Inflammatory macrophage treated with lipopolysaccharide for 4 hours (primary cell): ENCODE measurements at regions not wholly inside any gene's neighbourhood (a gene's known extent, or its start where the extent isn't known, plus 50 kb on each side); places are given as distances from the start of the nearest gene placed in this dataset.

ENCODE experiments used
- DNase-seq: peaks from one replicate; pipeline ENCODE4 v3.0.0-alpha.2; 2020

DNA sequence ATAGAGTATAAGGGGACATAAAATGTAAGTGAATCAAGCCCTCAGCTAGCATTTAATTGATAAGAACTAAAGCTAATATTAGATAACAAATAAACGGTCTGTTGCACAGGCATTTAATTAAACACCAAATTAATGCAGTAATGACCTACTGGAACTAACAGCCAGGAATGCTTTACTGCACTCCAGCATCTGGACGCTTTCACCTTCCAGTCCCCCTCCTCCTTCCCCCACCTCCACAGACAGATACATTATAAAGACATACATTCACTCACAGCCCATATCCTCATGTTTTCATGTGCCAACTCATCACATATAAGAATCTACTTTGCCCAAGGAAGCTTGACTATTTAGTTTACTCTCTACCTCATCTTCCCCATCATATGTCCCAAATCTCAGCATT lies 337.4 kb upstream of the PIK3C3 start:
- DNase-seq, result no peak

DNA sequence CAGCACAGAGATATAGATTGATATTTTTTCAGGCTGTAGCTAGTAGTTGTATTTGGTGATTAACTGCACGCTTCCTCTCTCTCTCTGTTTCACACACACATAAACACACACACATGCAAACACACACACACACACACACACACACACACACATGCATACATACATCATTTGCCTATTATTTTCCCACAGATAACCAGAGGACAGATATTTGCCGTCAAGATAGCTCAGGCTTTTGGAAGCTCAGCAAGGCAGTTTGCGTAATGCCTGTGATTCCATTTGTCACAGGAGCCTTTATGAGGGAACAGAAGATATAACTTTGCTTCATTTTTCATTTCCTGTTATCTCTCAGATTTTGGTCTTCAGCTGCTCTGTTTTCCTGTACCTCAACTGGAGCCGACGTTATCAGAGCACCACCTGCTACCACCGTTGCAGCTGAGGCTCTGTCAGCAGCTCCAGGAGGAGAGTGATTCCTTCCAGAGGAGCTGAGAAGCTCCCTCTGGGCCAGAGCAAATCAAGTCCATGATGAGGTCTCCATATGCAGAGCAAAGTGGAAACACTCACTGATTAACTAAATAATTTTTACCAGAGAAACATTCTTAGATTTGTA lies 341.9 kb upstream of the PIK3C3 start:
- no peak for DNase-seq

GRCh38 chr18:41604964-41605363 lies 350.1 kb upstream of the PIK3C3 start:
- no peak for DNase-seq

- DNase-seq, result no peak
These were observed 353.0 kb upstream of the PIK3C3 start for GRCh38 chr18:41602034-41602433.

DNA sequence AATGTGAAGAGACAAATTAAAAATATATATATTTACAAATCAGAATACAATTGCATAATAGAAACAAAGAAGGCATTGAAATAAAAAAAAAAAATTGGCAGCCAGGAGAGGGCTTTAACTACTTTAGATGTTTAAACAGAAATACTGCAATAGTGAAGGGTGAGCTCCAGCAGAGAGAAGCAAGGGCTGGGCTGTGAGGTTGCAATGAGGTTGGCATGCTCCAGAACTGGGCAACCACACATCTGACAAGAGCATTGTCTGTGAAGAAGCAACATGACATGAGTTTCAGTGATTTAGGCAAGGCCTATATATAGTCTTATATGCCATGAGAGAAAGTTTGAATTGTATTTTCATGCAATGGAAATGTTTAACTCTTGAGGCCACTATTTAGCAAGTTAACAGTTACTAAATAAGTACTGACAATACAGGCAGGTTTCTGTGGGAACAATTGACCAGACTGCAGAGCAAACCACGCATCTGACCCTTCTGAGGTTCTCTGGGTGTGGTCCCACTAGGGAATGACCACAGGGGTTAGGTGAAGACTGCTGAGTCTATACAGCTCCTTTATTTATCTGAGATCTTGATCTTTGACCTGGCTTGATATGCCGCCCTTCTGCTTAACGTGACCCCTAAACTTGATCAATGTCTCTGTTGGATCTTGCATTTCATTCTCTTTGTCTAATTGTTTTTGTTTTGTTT lies 354.2 kb upstream of the PIK3C3 start:
- no peak for DNase-seq

DNA sequence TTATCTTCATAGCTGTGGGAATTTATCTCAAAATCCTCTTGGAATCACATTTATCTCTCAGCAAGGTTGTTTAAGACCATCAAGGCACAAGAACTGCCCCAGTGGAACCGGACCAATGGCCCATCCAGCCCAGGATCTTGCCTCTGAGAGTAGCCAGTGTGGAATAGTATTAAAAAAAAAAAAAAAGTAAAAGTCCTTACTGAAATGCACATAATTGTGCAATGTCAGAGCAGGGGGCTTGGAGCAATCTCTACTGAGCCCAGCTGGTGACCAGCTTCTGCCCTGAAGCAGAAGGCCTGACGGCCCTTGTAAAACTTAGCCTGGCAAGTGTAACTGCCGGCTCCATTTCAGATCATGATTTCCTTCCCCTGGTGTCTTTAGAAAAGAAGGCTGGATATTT lies 355.6 kb upstream of the PIK3C3 start:
- DNase-seq, result no peak

- no peak for DNase-seq
These were observed 360.5 kb upstream of the PIK3C3 start for GRCh38 chr18:41594582-41594981.

DNA sequence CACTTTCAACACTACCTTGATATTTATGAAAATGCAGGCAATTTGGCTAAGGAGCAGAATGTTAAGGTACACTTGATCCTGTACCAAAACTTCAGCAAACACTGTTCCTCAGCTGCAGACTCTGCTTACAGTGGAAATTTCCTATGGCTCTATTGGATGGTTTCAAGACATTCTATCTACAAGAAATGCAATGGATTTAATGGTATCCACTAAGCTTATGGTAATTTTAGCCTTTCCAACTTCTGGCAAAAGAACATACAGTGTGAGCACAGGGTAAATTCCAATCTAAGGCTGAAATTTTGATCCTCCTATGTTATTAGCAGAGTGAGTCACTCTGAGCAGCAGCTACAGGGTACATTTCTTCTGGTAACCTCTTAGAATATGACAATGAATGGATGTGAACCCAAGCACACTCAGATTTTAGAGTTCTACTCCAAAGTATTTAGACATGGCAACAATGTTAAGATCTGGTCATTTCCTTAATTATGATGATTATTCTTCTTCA lies 361.8 kb upstream of the PIK3C3 start:
- no peak for DNase-seq

GRCh38 chr18:41587976-41588375 lies 367.1 kb upstream of the PIK3C3 start:
- no peak for DNase-seq

- no peak for DNase-seq
These were observed 369.5 kb upstream of the PIK3C3 start for GRCh38 chr18:41585512-41585911.

- no peak for DNase-seq
These were observed 375.8 kb upstream of the PIK3C3 start for GRCh38 chr18:41579185-41579584.

- no peak for DNase-seq
These were observed 377.5 kb upstream of the PIK3C3 start for GRCh38 chr18:41577529-41577928.

- DNase-seq, result no peak
These were observed 378.4 kb upstream of the PIK3C3 start for GRCh38 chr18:41576643-41577042.

- DNase-seq, result no peak
These were observed 385.2 kb upstream of the PIK3C3 start for GRCh38 chr18:41569867-41570266.

- DNase-seq, result no peak
These were observed 393.1 kb upstream of the PIK3C3 start for GRCh38 chr18:41561961-41562360.

DNA sequence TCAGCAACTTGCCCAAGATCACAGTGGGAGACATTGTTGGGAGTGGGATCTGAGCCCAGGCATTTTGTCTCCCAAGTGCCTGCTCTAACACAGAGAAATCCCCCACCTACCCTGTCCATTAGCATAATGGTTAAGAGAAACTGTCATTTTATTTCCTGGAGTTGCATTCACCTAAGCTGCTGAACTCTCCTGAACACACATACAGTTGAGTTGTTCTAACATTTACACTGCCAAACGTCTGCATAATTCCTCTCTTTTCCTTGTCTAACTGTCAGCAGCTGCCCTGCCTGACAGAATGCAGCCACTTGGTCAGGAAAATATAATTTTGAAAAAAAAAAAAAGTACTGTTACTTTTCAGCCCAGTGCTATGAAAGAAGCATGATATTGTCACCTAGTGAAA lies 396.3 kb upstream of the PIK3C3 start:
- no peak for DNase-seq

DNA sequence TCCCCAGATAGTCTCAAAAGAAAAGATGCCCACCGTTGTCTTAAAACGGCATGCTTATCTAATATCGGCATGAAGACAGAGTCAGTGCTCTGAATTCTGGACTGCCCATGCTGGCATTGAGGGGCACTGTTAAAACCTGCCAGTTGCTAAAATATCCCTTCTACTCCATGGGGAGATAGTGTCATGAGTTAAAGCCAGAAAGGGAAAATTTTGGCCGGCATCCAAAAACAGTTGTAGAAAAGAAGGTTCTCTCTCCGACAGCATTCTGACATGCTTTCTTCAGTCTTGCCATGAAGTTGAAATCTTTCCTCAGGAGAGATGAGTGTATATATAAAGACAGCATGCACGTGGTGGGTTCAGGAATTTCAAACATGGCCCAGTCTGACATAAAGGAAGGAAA lies 401.3 kb upstream of the PIK3C3 start:
- DNase-seq, result no peak

DNA sequence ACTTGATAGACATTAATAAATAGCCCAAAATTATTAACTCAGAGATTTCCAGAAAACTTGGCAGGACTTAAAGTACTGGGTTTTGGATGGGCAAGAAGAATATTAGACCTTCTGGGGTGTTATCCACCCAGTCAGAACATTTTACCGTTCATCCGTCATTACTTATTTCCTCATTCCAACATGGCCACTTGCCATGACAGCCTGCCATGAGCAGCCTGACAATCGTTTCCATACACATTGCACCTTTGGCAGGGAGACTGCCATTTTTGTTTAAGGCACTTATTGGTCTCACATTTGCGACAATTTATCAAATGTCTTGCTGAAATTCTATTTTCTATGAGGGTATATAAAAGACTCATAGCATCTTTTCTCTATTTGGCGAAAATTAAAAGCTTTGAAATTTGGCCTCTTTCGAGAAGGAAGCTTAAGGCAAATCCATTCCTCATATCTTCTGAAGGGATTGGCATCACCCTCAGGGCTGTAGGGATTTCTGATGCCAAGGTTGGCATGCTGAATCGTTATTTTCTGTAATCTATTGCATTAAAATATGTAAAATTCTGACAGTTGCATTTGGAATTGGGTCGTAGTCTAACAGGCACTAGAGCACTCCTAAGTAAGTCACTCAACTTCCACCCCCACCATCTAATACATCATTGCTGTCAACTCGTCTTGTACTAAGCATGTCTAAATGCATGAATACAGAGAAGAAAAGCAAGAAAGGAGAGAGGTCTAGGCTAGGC lies 406.3 kb upstream of the PIK3C3 start:
- no peak for DNase-seq

GRCh38 chr18:41545091-41545888 lies 409.7 kb upstream of the PIK3C3 start:
- no peak for DNase-seq

DNA sequence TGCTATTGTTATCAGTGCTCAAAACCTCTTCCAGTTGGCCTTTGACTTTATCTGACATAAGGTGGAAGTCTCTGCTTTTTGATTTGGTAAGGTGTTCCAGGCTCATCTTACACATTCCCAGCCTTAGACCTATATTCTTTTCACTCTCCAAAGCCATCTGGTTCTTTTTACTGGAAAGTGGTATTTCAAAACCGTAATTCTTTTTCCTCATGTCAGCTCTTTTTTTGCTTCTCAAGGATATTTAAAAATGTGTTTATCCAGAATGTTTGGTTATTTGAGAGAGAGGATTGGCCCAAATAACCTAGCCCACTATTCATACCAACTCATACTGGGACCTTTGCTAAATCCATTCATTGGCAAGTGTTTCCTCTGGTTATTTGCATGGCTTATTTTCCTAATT lies 411.2 kb upstream of the PIK3C3 start:
- no peak for DNase-seq

DNA sequence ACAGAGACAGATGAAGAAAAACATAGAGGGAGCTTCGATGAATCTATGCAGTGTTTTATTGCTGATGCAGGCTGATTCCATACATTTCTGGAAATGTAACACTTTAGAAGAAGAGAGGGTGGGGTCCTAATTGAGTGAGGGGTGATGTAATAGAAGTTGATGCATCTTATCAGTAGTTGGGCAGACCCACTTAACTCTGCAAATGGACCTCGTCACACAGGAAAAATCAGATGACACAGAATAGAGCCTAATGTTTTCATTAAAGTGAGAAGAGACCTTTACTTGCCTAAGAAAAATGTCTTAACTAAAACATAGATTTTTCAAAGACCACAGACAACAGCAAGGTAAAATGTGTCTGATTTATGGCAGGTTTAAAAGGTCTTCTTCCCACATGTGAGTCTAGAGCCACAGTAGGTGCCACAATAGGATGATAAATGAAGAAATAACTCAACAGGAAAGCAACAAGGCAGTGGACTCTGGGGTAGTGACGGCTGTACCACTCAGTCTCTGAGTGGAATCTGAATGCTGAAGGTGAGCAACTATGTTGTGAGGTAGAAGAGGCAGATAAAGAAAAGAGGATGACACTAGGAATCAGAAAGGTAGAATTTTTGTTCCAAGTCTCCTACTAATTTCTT lies 414.7 kb upstream of the PIK3C3 start:
- no peak for DNase-seq

- no peak for DNase-seq
These were observed 416.3 kb upstream of the PIK3C3 start for GRCh38 chr18:41538751-41539150.

GRCh38 chr18:41537666-41538065 lies 417.4 kb upstream of the PIK3C3 start:
- DNase-seq, result no peak
